ENCODE measurements at regions not wholly inside any gene's neighbourhood (a gene's known extent, or its start where the extent isn't known, plus 50 kb on each side); places are given as distances from the start of the nearest gene placed in this dataset.

- TF ChIP-seq REST (IDR thresholded peaks at IDR 0.05; ENCODE audit: low read depth, low read length) = no peak
- TF ChIP-seq, protein P1, sequence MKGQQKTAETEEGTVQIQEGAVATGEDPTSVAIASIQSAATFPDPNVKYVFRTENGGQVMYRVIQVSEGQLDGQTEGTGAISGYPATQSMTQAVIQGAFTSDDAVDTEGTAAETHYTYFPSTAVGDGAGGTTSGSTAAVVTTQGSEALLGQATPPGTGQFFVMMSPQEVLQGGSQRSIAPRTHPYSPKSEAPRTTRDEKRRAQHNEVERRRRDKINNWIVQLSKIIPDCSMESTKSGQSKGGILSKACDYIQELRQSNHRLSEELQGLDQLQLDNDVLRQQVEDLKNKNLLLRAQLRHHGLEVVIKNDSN (IDR thresholded peaks at IDR 0.05; ENCODE audit: borderline replicate concordance, low read depth) = no peak
- no peak for TF ChIP-seq RAD21 (IDR thresholded peaks at IDR 0.05; ENCODE audit: low read length)
- TF ChIP-seq, protein P2, sequence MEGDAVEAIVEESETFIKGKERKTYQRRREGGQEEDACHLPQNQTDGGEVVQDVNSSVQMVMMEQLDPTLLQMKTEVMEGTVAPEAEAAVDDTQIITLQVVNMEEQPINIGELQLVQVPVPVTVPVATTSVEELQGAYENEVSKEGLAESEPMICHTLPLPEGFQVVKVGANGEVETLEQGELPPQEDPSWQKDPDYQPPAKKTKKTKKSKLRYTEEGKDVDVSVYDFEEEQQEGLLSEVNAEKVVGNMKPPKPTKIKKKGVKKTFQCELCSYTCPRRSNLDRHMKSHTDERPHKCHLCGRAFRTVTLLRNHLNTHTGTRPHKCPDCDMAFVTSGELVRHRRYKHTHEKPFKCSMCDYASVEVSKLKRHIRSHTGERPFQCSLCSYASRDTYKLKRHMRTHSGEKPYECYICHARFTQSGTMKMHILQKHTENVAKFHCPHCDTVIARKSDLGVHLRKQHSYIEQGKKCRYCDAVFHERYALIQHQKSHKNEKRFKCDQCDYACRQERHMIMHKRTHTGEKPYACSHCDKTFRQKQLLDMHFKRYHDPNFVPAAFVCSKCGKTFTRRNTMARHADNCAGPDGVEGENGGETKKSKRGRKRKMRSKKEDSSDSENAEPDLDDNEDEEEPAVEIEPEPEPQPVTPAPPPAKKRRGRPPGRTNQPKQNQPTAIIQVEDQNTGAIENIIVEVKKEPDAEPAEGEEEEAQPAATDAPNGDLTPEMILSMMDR (IDR thresholded peaks at IDR 0.05) = no peak
- no peak for TF ChIP-seq TAF1 (IDR thresholded peaks at IDR 0.05; ENCODE audit: borderline replicate concordance, low read depth, low read length)
Observed at GRCh38 chr20:22791396-22791795, 207.0 kb upstream of the FOXA2 start.

All from SK-N-SH (cell line).